WTC11 (cell line): ENCODE measurements at regions not wholly inside any gene's neighbourhood (a gene's known extent, or its start where the extent isn't known, plus 50 kb on each side); places are given as distances from the start of the nearest gene placed in this dataset.

Source experiments
- ATAC-seq: fragments of 200-7000 bp; cut with Tn5 transposase; 2 replicates; pipeline ENCODE4 v1.10.0; 2021; ENCODE audit warnings: mild to moderate bottlenecking, moderate library complexity
- CTCF ChIA-PET: fragments of 300-600 bp; sonication (Branson Sonifier 250); formaldehyde crosslinking; loops from one replicate; lab custom pipeline; 2021; ENCODE audit warnings: antibody characterized with exemption; lab: Charles Lee
- POLR2A ChIA-PET: fragments of 350-600 bp; sonication (Branson Sonifier 250); formaldehyde crosslinking; loops from one replicate; lab custom pipeline; 2021; ENCODE audit warnings: antibody characterized with exemption; lab: Charles Lee
- DNase-seq: peaks from one replicate; pipeline ENCODE4 v3.0.0; 2021; ENCODE audit warnings: low spot score
- H3K27ac Mint-ChIP-seq: 2 replicates; pipeline ENCODE4 v1.8.0; 2021; ENCODE audit warnings: mixed read lengths
- H3K27me3 Mint-ChIP-seq: 2 replicates; pipeline ENCODE4 v1.8.0; 2021; ENCODE audit warnings: low read depth, mild to moderate bottlenecking, moderate library complexity, mixed read lengths
- H3K36me3 Mint-ChIP-seq: 2 replicates; pipeline ENCODE4 v1.8.0; 2021; ENCODE audit warnings: mixed read lengths
- H3K4me1 Mint-ChIP-seq: 2 replicates; pipeline ENCODE4 v1.8.0; 2022; ENCODE audit warnings: mixed read lengths
- H3K4me3 Mint-ChIP-seq: 2 replicates; pipeline ENCODE4 v1.8.0; 2021; ENCODE audit warnings: mild to moderate bottlenecking, moderate library complexity, mixed read lengths
- H3K9me3 Mint-ChIP-seq: 2 replicates; pipeline ENCODE4 v1.8.0; 2021; ENCODE audit warnings: mixed read lengths
- AR ChIP-seq: fragments of 250-450 bp; sonication (Bioruptor Pico); IDR thresholded peaks from 2 replicates; pipeline ENCODE4 v1.9.0; 2021; ENCODE audit warnings: mild to moderate bottlenecking
- ARID4B ChIP-seq: sonication (generic); formaldehyde crosslinking; IDR thresholded peaks from 2 replicates; pipeline ENCODE4 v1.8.0; 2023; ENCODE audit warnings: missing genetic modification reagents, mild to moderate bottlenecking, borderline replicate concordance
- ATF1 ChIP-seq: sonication (generic); formaldehyde crosslinking; IDR thresholded peaks from 2 replicates; pipeline ENCODE4 v1.8.1; 2023; ENCODE audit warnings: mild to moderate bottlenecking, moderate library complexity, missing genetic modification reagents
- ATF2 ChIP-seq: sonication (generic); formaldehyde crosslinking; IDR thresholded peaks from 2 replicates; pipeline ENCODE4 v1.8.1; 2022; ENCODE audit warnings: low read depth, missing genetic modification reagents, borderline replicate concordance
- CTCF ChIP-seq: fragments of 200-600 bp; IDR thresholded peaks from 2 replicates; pipeline ENCODE4 v1.8.0; 2022; ENCODE audit warnings: antibody characterized with exemption
- E2F5 ChIP-seq: sonication (generic); formaldehyde crosslinking; IDR thresholded peaks from 2 replicates; pipeline ENCODE4 v1.8.1; 2022; ENCODE audit warnings: mild to moderate bottlenecking, moderate library complexity, missing genetic modification reagents
- NFATC4 ChIP-seq: fragments of 250-450 bp; sonication (Bioruptor Pico); IDR thresholded peaks from 2 replicates; pipeline ENCODE4 v1.9.0; 2021; ENCODE audit warnings: mild to moderate bottlenecking
- NR2C2 ChIP-seq: sonication (generic); formaldehyde crosslinking; IDR thresholded peaks from 2 replicates; pipeline ENCODE4 v1.8.0; 2022; ENCODE audit warnings: mild to moderate bottlenecking, missing genetic modification reagents
- PREB ChIP-seq: sonication (generic); formaldehyde crosslinking; IDR thresholded peaks from 2 replicates; pipeline ENCODE4 v1.8.1; 2022; ENCODE audit warnings: mild to moderate bottlenecking, missing genetic modification reagents, moderate library complexity, borderline replicate concordance
- SP1 ChIP-seq: sonication (generic); formaldehyde crosslinking; conservative IDR thresholded peaks from 2 replicates; pipeline ENCODE4 v1.8.1; 2022; ENCODE audit warnings: missing genetic modification reagents
- TCF7 ChIP-seq: sonication (generic); formaldehyde crosslinking; IDR thresholded peaks from 2 replicates; pipeline ENCODE4 v1.8.0; 2022; ENCODE audit warnings: mild to moderate bottlenecking, low read depth, missing genetic modification reagents, moderate library complexity
- ZNF532 ChIP-seq: fragments of 250-450 bp; sonication (Bioruptor Pico); IDR thresholded peaks from 2 replicates; pipeline ENCODE4 v1.9.0; 2021; ENCODE audit warnings: mild to moderate bottlenecking, borderline replicate concordance
- ZNF671 ChIP-seq: fragments of 250-450 bp; sonication (Bioruptor Pico); IDR thresholded peaks from 2 replicates; pipeline ENCODE4 v1.8.0; 2021; ENCODE audit warnings: mild to moderate bottlenecking

GRCh38 chr16:73220836-73221235, 172.9 kb upstream of the ZFHX3 start (continued):
- no peak for TF ChIP-seq ARID4B (CRISPR knock-in tag)
- TF ChIP-seq ZNF671 (CRISPR knock-in tag): no peak

GRCh38 chr16:73219176-73219575, 171.2 kb upstream of the ZFHX3 start:
- no peak for ATAC-seq
- no peak overlapping the region for H3K27ac Mint-ChIP-seq
- TF ChIP-seq TCF7 (CRISPR knock-in tag) (no peak), AR (CRISPR knock-in tag) (no peak), PREB (no peak), NR2C2 (no peak)
- TF ChIP-seq, all 79 proteins: peak for 0
- DNase-seq: no peak
- POLR2A ChIA-PET: no interaction called here
- H3K36me3 Mint-ChIP-seq: peaks cover 13% of the 10 kb centered on the region
- peaks cover 23% of the 10 kb centered on the region for H3K9me3 Mint-ChIP-seq
- H3K4me1 Mint-ChIP-seq: peaks cover 16% of the 10 kb centered on the region
- no peak overlapping the region for H3K4me3 Mint-ChIP-seq
- CTCF ChIA-PET: no interaction called here
- H3K27me3 Mint-ChIP-seq: peaks cover 7% of the 10 kb centered on the region

- no peak for DNase-seq
- no peak overlapping the region for H3K27ac Mint-ChIP-seq
- no peak for TF ChIP-seq PREB
- no peak for TF ChIP-seq ATF2
- TF ChIP-seq ZNF532 (CRISPR knock-in tag): no peak
- peak; percentile 18 for TF ChIP-seq CTCF
- no peak for TF ChIP-seq SP1
- no peak for TF ChIP-seq ATF1 (CRISPR knock-in tag)
- no peak for TF ChIP-seq E2F5 (CRISPR knock-in tag)
- no peak for TF ChIP-seq NFATC4 (CRISPR knock-in tag)
- ChIA-PET CTCF (interaction anchor here (1.6 kb wide), 1 partner anchor 385 kb away, joined by 6 read pairs; no protein-coding TSS in a partner anchor), POLR2A (no interaction called here)
- H3K4me3 Mint-ChIP-seq: no peak overlapping the region
- H3K9me3 Mint-ChIP-seq: peaks cover 23% of the 10 kb centered on the region
- peaks cover 13% of the 10 kb centered on the region for H3K36me3 Mint-ChIP-seq
- 0 out of 2 replicates have a peak, but pooled peaks have one; percentile 22 for ATAC-seq
- H3K4me1 Mint-ChIP-seq: peaks cover 31% of the 10 kb centered on the region
- peaks cover 9% of the 10 kb centered on the region for H3K27me3 Mint-ChIP-seq
These were observed 169.7 kb upstream of the ZFHX3 start for GRCh38 chr16:73217654-73218053.
